K562 (cell line): ENCODE measurements at regions not wholly inside any gene's neighbourhood (a gene's known extent, or its start where the extent isn't known, plus 50 kb on each side); places are given as distances from the start of the nearest gene placed in this dataset.

Experiments used
- ASH1L ChIP-seq: fragments of 450-650 bp; IDR thresholded peaks from 2 replicates; pipeline ENCODE4 v1.6.1; 2018; ENCODE audit warnings: borderline replicate concordance, mild to moderate bottlenecking, low read depth; ENCODE audit not compliant: partially characterized antibody
- ELF1 ChIP-seq: fragments of 200-800 bp; sonication (Bioruptor generic); IDR thresholded peaks from 2 replicates; pipeline ENCODE4 v1.6.1; 2016; ENCODE audit warnings: missing genetic modification characterization, missing compliant biosample characterization
- ETV5 ChIP-seq: sonication (generic); formaldehyde crosslinking; IDR thresholded peaks from 2 replicates; pipeline ENCODE4 v1.4.0; 2020; ENCODE audit warnings: low read depth, mild to moderate bottlenecking, missing genetic modification reagents
- MECOM ChIP-seq: fragments of 250-450 bp; sonication (Bioruptor Pico); IDR thresholded peaks from 2 replicates; pipeline ENCODE4 v1.8.0; 2022; ENCODE audit warnings: inconsistent platforms
- NR1H2 ChIP-seq: sonication (generic); formaldehyde crosslinking; IDR thresholded peaks from 2 replicates; pipeline ENCODE4 v1.4.0; 2020; ENCODE audit warnings: mild to moderate bottlenecking, missing genetic modification reagents
- PML ChIP-seq: IDR thresholded peaks from 2 replicates; pipeline ENCODE4 v1.6.1; 2012; ENCODE audit warnings: low read length, inconsistent platforms
- TRIM24 ChIP-seq, 2 experiments: fragments of 450-650 bp; IDR thresholded peaks; 2 replicates each; pipeline ENCODE4 v1.6.1; 2016
- ZNF121 ChIP-seq: sonication (generic); formaldehyde crosslinking; conservative IDR thresholded peaks from 2 replicates; pipeline ENCODE4 v1.8.0; 2022; ENCODE audit warnings: missing genetic modification reagents
- ZNF239 ChIP-seq: fragments of 250-450 bp; sonication (Bioruptor Pico); IDR thresholded peaks from 2 replicates; pipeline ENCODE4 v1.4.0; 2020; ENCODE audit warnings: mild to moderate bottlenecking
- ZNF766 ChIP-seq: fragments of 200-800 bp; sonication (Bioruptor generic); conservative IDR thresholded peaks from 2 replicates; pipeline ENCODE4 v1.6.1; 2016; ENCODE audit warnings: missing genetic modification characterization, missing compliant biosample characterization

GRCh38 chr10:125431149-125431548, 251.8 kb downstream of the TEX36 start:
- no peak for TF ChIP-seq MECOM (CRISPR knock-in tag)
- no peak for TF ChIP-seq PML
- TF ChIP-seq ZNF766 (CRISPR knock-in tag), result no peak
- TF ChIP-seq ELF1 (tag), result no peak
- TF ChIP-seq ASH1L, result no peak
- no peak for TF ChIP-seq NR1H2 (CRISPR knock-in tag)
- no peak for TF ChIP-seq TRIM24 (IDR thresholded peaks at IDR 0.05)
- no peak for TF ChIP-seq ETV5 (CRISPR knock-in tag)
- no peak for TF ChIP-seq ZNF121 (CRISPR knock-in tag)
- no peak for TF ChIP-seq ZNF239 (CRISPR knock-in tag)
